Fibroblast of lung (primary cell): ENCODE measurements at regions not wholly inside any gene's neighbourhood (a gene's known extent, or its start where the extent isn't known, plus 50 kb on each side); places are given as distances from the start of the nearest gene placed in this dataset.

Experiments
- CTCF ChIP-seq, 2 donors: IDR thresholded peaks in 1 of 2; conservative IDR thresholded peaks in 1 of 2; 1 replicate in 1 of 2; 2 replicates in 1 of 2; pipeline ENCODE4 v1.5.1; 2011 to 2012; ENCODE audit warnings: low read length in 2 of 2, control low read depth in 1 of 2, inconsistent platforms in 1 of 2, low read depth in 1 of 2, mild to moderate bottlenecking in 1 of 2
- EZH2 ChIP-seq: IDR thresholded peaks from 2 replicates; pipeline ENCODE4 v1.5.1; 2012; ENCODE audit warnings: low read length, control low read depth, mild to moderate bottlenecking; ENCODE audit errors: missing control alignments

- TF ChIP-seq CTCF (conservative IDR thresholded peaks at IDR 0.05 in 1 of 2, IDR thresholded peaks at IDR 0.05 in 1 of 2; ENCODE audit: low read depth in 1 of 2, low read length in 2 of 2), result no peak
- TF ChIP-seq EZH2, result no peak
Measured at GRCh38 chr4:147136310-147136709, 190.6 kb upstream of the TTC29 start.
